ENCODE measurements at regions not wholly inside any gene's neighbourhood (a gene's known extent, or its start where the extent isn't known, plus 50 kb on each side); places are given as distances from the start of the nearest gene placed in this dataset.
A peak's percentile ranks its signal among the peaks of the same experiment; 100 is the strongest.
"Not testable (repeated sequence)": the region's sequence is repeated elsewhere in the genome, so short reads cannot be mapped to it uniquely, and the experiment has no call there.

DNA sequence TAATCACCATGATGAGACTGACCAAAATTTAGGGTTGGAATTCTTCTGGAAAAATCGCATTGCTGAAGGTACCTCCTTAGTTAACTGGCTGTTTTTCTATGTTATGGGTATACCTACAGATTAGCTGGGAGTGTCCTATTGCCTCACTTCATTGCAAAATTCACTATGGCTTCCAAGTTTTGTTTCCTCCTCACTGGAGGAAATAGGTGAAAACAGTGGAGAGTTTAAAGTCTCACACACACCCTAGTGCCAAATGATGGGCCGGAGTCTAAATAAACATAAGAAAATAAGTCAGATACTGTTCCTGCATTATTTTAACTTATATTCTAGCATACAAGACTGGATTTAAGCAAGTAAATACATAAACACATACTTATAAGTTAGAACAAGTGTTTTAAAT is 98.2 kb downstream of the AHR start:
- intact Hi-C loops (cut with DNase I), result no loop called here
- no peak for DNase-seq
- ATAC-seq, result no peak

DNA sequence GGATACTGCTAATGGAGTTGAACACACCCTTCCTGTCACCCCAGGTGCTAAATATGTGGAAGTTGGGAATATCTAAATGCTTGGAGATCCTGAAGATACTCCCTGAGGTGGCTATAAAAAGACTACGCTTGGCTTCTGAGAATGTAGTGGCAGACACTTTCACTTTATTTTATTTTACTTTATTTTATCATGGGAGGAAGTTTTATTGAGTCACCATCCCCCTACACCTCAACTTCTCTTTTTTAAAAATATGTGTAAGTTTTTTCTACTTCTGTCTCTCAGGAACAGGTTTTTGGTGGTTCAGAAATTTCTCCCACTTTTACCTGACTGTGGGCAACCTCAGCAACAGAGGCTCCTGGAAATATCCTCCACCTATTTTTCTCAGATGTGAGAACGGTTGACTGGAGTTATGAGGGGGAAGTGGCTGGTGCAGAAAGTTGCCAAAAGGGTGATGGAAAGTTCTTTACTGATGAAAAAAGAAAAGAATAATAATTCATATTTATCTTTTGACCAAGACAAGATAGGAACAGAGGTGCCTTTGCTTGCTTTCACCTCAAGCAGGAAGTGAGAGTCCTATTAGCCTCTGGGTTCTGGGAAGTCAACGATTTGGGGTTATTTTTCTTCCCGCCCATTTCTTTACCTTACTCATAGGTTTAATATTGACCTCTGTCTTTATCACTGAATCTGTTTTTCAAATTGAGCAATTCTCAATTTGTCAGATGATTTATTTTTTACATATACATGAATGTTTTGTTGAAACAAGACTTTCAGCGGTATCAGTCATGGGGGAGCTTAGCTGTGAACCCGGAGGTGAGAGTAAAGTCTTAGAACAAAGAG is 103.6 kb downstream of the AHR start:
- intact Hi-C loops (cut with DNase I), result no loop called here
- ATAC-seq (no peak), DNase-seq (no peak)

DNA sequence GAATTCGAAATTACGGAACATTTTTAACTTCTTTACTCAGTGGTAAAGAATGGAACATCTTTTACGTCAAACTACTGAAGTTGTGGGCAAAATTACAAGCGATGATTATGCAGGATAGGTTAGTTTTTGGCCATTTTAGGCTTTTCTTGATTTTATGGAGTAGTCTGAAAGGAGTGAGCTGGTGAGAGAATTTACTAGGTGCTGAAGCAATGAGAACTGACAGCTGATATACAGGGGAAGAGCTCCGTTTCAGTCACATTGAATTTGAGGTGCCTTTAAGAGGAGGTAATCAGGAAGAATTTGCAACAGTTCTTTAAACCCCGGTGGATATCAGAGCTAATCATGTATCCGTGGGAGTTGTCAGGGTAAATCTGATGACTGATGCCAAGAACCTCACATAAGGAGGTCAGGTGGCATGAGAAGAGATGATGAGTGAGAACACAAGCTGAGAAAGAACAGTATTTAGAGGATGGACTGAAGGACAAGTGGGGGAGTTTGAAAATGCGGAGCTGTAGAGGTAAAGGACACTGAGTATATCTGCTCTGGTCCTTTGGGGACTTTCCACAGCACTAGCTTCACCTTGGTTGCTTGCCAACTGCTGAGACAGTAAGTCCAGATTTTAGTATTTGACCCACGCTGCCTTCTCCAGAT is 104.3 kb downstream of the AHR start:
- DNase-seq, result no peak
- ATAC-seq, result peak; percentile 27 to 59
- intact Hi-C loops (cut with DNase I), result no loop called here

DNA sequence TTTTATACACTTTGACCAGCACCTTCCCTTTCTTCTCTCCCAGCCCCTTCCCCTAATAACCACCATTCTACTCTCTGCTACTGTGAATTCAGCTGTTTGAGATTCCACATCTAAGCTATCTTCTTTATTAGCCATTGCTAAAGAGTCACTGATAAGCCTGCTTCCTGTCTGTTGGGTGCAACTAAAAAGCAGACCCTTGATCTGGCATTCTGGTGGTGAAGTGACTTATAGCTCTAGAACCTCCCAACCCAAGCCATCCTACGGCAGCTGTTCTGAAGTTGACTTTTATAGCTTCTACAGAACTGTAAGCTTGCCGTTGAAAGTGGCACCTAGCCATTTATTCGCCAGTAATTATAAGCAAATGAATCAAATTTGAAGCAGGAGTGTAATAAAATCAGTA is 105.6 kb downstream of the AHR start:
- DNase-seq, result no peak
- intact Hi-C loops (cut with DNase I), result no loop called here

DNA sequence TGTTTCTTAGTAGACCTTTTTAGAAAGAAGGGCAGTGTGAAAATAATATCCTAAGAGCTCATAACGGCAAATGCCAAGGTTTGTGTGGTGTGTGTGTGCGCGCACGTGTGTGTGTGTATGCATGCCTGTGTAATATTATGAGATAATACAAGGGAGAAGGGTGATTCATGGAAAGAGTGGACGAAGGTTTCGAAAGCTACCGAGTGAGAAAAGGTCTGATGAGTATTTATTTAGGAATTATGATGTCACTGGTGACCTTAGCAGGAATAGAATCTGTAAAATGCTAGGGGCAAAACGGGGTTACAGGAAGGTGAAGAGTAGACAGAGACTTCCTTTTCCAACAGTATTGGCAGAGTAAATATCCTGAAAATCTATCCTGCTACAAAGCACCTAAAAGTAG is 107.3 kb downstream of the AHR start:
- intact Hi-C loops (cut with DNase I), result no loop called here
- ATAC-seq (peak in 1 of 2 donors; percentile 32), DNase-seq (no peak)

More for the DNA sequence above, 105.6 kb downstream of the AHR start:
- ATAC-seq, result no peak

DNA sequence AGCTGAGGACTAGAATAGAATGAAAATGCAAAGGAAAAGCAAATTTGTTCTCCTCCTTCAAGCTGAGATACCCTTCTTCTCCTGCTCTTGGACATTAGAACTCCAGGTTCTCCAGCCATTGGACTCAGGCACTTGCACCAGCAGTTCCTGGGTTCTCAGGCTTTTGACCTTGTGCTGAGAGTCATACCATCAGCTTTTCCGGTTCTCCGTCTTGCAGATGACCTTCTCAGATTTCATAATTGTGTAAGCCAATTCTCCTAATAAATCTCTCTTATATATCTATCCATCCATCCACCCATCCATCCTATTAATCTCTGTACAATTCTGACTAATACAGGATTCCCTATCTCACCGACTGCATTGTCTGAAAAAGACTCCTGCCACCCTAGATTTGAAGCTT is 108.3 kb downstream of the AHR start:
- intact Hi-C loops (cut with DNase I), result no loop called here
- ATAC-seq (no peak), DNase-seq (no peak)

DNA sequence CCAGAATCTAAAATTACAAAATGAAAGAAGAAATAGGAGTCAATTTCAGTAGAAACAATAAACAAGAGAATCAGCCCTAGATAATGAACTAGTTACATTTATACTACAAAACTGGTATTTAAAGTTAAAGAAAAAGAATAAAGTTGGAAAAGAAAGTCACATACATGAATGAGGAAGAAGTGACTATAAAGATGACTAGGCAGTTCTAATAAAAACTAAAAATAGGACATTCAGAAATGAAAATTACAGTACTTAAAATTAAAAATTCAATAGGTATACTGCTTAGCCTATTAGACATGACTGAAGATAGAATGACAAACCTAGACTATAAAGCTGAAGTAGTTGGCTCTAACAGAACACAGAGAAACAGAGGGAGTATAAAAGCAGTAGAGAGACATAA is 108.8 kb downstream of the AHR start:
- ATAC-seq (no peak), DNase-seq (no peak)
- intact Hi-C loops (cut with DNase I), result no loop called here

DNA sequence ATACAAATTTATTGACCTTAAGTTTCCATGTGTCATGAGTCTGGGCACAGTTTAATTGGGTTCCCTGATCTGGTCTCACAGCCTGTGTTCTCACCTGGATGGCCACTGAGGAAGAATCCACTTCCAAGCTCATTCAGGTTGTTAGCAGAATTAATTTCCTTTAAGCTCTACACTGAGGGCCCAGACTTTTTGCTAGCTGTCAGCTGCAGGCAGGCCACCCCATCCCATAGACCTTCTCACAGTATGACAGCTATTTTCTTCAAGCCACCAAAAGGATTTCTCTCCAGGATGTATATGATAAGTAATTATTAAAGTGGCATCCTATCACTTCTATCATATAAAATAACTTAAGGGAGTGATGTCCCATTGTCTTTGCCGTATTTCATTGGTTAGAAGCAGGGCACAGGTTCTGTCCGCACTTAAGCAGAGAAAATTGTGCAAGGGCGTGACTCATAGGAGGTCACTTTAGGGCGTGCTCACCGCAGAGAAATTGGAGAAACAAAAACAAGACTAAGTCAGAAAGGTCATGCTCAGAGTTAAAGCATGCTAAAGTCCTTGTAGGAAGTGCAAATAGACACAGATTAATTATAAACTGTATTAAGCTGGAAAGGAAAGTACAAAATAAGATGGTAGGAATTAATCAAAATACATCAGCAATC is 109.9 kb downstream of the AHR start:
- peak; percentile 40 for DNase-seq
- ATAC-seq, result peak in 1 of 2 donors; percentile 90
- intact Hi-C loops (cut with DNase I), result no loop called here

DNA sequence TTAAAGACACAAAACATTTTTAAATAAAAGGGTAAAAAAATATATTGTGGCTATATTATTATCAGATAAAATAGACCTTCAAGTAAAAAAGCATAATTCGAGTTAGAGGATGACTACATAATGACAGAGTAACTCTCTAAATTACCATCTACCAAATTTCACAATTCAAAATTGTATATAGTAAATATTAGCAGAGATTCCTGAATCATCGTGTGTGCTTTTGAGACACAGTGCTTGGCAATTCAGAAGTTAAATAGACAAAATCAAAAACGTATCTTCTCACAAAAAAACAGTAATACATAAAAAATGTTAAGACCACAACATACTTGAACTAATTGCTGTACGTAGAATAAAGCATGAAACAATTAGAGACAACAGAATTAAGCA is 110.4 kb downstream of the AHR start:
- intact Hi-C loops (cut with DNase I), result no loop called here
- DNase-seq, result no peak
- no peak for ATAC-seq

DNA sequence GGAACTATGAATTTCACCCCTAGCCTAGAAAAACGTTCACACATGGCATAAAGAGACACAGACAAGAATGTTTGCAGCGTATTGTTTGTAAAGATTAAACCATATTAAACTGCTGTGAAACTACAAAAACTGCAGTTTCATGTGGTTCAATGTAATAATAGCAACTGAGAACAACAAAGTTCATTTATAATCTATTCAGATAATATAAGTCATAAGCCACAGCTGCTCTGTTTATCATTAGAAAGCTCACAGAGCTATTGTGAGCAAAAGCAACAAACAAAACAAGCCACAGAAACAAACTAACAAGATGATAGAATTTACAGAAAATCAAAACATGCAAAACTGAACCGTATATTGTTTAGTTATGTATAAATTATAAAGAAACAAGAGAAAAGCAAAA is 113.5 kb downstream of the AHR start:
- intact Hi-C loops (cut with DNase I), result no loop called here
- DNase-seq (no peak), ATAC-seq (no peak)

DNA sequence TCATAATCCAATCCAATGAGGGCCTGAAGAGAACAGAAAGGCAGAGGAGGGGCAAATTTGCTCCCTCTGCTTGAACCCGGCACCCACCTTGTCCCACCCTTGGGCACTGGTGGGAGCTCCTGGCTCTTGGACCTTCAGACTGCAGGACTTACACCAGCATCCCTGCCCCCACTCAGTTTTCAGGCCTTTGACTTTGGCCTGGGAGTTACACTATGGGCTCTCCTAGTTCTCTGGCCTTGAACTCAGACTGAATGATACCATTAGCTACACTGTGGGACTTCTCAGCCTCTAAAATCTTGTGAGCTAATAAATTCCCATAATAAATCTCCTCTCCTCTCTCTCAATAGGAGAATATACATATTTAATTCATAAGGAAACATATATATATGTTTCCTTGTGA is 114.4 kb downstream of the AHR start:
- DNase-seq (no peak), ATAC-seq (no peak)
- intact Hi-C loops (cut with DNase I), result no loop called here

DNA sequence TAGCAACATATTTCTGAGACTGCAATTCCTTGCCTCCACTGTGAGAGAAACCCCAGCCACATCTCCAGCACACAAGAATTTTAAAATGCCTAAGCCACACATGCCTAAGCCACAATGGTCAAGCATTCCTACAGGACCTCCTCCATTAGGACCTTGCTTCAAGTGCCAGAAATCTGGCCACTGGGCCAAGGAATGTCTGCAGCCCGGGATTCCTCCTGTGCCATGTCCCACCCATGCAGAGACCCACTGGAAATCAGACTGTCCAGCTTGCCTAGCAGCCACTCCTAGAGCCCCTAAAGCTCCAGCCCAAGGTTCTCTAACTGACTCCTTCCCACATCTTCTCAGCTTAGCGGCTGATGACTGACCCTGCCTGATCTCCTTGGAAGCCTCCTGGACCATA is 117.5 kb downstream of the AHR start:
- no peak for DNase-seq
- intact Hi-C loops (cut with DNase I), result no loop called here
- no peak for ATAC-seq

DNA sequence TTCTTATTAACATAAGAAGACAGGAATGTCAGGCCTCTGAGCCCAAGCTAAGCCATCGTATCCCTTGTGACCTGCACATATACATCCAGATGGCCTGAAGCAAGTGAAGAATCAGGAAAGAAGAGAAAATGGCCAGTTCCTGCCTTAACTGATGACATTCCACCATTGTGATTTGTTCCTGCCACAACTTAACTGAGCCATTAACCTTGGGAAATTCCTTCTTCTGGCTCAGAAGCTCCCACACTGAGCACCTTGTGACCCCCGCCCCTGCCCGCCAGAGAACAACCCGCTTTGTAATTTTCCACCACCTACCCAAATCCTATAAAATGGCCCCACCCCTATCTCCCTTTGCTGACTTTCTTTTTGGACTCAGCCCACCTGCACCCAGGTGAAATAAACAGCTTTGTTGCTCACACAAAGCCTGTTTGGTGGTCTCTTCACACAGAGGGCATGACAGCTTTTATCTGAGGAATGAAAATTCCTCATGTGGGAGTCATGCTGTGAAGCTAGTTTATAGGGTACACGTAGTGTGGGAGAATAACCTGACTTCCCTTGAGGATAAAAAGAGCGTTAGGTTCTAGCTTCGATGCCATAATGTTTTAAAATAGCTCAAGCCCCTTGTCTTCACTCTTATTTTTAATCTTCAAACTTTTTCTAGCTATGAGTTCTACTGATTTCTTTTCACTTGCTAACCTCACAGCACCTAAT is 122.0 kb downstream of the AHR start:
- DNase-seq; ATAC-seq; intact Hi-C loops (cut with DNase I): not testable (repeated sequence)

DNA sequence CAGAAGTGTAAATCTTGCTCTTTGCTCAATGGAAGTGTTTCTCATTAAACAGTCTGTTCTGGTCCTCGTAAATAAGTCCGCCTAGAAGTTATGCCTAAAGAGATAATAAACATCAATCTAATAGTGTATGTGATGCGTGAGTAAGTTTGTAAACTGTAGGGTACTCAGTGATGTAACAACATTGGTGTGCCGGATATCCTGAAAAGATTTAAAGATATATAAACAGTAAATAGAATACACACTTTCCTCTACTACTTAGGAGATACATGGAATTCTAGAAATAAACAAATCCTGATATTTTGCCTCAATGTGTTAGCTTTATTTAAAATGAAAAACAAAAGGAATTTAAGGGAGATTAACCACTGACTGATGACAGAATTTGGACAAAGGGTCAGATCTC is 123.5 kb downstream of the AHR start:
- ATAC-seq (no peak), DNase-seq (no peak)
- intact Hi-C loops (cut with DNase I), result no loop called here

DNA sequence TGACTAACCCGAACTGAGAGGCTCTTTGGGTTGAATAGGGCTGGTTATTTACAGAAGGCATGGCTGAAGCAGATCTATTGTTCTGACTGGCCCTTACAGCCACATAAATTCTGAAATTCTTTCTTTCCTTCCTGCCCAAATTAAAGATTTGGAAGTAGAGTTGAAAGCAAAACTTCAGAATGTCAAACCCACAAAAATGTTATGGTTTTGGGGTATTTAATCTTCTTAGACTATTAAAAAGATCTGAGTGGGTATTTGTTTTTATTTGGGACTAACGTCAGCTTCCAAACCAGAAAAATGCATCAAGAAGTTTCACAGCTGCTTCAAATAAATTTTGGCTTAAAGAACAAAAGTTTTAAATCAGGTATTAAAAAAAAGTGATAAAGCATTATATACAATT is 124.5 kb downstream of the AHR start:
- DNase-seq (no peak), ATAC-seq (no peak)
- intact Hi-C loops (cut with DNase I), result no loop called here

DNA sequence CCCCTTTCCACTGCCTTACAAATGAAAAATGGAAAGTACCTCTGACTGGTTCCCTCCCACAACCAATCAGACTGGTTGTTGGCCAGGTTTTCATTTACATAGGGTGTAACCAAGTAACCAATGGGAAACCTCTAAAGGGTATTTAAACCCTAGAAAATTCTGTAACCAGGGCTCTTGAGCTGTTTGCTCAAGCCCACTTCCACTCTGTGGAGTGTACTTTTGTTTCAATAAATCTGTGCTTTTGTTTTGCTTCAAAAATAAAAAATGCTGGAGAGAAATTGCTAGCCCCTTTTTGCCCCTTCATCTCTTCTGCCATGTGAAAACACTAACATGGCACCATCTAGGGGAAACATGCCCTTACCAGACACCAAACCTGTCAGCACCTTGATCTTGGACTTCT is 129.5 kb downstream of the AHR start:
- intact Hi-C loops (cut with DNase I), result no loop called here
- ATAC-seq (no peak), DNase-seq (no peak)

DNA sequence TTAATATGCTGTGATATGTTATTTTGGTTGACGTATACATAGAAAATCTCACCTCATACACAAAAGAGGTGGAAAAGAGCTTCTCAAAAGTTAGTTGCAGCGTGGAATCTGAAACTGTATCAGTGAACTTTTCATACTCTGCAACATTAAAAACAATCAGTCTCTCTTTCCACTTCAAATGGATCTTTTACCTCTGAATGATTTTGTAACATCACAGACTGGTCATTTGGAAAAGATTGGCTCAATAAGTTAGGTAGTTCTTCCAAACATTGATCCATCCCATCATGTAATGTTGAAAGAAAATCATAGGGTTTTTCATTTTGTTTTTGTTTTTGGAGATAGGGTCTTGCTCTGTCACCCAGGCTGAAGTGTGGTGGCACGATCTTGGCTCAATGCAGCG is 131.1 kb downstream of the AHR start:
- no peak for ATAC-seq
- DNase-seq, result no peak
- intact Hi-C loops (cut with DNase I), result no loop called here

DNA sequence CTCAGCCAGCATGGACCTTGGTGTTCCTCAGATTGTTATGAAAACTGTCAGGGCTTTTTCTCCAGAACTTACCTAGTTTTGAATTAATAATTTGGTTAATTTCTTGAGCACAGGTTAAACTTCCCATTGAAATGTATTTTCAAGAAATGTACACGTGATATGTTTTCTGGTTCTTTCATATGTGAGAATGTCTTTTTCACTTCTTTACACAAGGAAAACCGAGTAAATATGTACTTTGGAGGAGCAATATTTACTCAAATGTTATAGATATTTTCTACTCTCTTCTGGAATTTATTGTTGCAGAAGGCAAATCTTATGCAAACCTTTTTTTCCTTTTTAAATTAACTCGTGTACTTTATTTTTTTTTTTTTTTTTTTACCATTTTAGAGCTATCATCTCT is 134.3 kb downstream of the AHR start:
- DNase-seq (no peak), ATAC-seq (no peak)
- intact Hi-C loops (cut with DNase I), result no loop called here

DNA sequence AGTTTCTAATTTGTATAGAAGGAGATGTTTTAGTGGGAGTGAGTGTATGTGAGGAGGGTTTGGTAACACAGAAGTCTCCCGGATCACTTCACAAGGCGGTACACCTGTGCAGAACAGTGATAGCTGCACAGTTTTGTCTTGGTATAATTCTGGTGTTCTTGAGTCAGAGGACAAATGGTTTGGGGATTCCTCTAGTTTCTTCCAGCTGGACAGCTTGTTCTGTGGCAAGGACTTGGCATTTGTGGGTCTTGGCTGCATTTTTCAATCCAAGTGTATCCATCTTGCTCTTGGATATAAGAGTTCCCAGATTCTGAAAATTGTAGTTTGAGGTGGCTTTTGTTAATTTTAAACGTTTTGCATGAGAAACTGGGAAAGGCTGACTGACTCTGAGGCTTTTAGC is 135.7 kb downstream of the AHR start:
- intact Hi-C loops (cut with DNase I), result no loop called here
- ATAC-seq (no peak), DNase-seq (no peak)

Data from left cardiac atrium (tissue), 4 donors.